Liver (tissue), 8 donors: ENCODE measurements at regions not wholly inside any gene's neighbourhood (a gene's known extent, or its start where the extent isn't known, plus 50 kb on each side); places are given as distances from the start of the nearest gene placed in this dataset.

Source experiments
- DNase-seq: peaks from one replicate; pipeline ENCODE4 v3.0.0-alpha.2; 2017; ENCODE audit warnings: low spot score
- H3K27ac ChIP-seq, 2 donors: one replicate each; pipeline ENCODE4 v1.7.0; 2013; ENCODE audit warnings: inconsistent platforms in 2 of 2, low read length in 2 of 2, control low read depth in 1 of 2, low read depth in 1 of 2, mild to moderate bottlenecking in 1 of 2
- H3K27me3 ChIP-seq, 4 donors: one replicate each; pipeline versions ENCODE4 v1.6.1 to v1.7.0; 2013; ENCODE audit warnings: low read length in 3 of 4, inconsistent platforms in 1 of 4, mild to moderate bottlenecking in 1 of 4, moderate library complexity in 1 of 4; ENCODE audit not compliant: control insufficient read depth in 4 of 4, insufficient read depth in 4 of 4
- H3K36me3 ChIP-seq, 4 donors: one replicate each; pipeline versions ENCODE4 v1.6.1 to v1.7.0; 2013; ENCODE audit warnings: low read length in 3 of 4, mild to moderate bottlenecking in 3 of 4, low read depth in 1 of 4, moderate library complexity in 1 of 4; ENCODE audit not compliant: control insufficient read depth in 4 of 4, insufficient read depth in 3 of 4
- H3K4me1 ChIP-seq, 4 donors: one replicate each; pipeline versions ENCODE4 v1.6.1 to v1.7.0; 2013; ENCODE audit warnings: low read length in 3 of 4, mild to moderate bottlenecking in 3 of 4, moderate library complexity in 1 of 4; ENCODE audit not compliant: control insufficient read depth in 4 of 4, insufficient read depth in 4 of 4
- H3K4me3 ChIP-seq, 3 donors: one replicate each; pipeline versions ENCODE4 v1.6.1 to v1.7.0; 2013; ENCODE audit warnings: low read length in 3 of 3, control low read depth in 1 of 3, low read depth in 1 of 3, mild to moderate bottlenecking in 1 of 3
- H3K9ac ChIP-seq, 2 donors: one replicate each; pipeline ENCODE4 v1.7.0; 2013; ENCODE audit warnings: low read length in 2 of 2, mild to moderate bottlenecking in 2 of 2, moderate library complexity in 2 of 2, control low read depth in 1 of 2, low read depth in 1 of 2
- H3K9me3 ChIP-seq, 4 donors: one replicate each; pipeline versions ENCODE4 v1.6.1 to v1.7.0; 2013; ENCODE audit warnings: low read length in 3 of 4; ENCODE audit not compliant: control insufficient read depth in 4 of 4
- FOXA1 ChIP-seq: IDR thresholded peaks from 2 replicates; pipeline ENCODE4 v1.6.1; 2016; ENCODE audit warnings: antibody characterized with exemption
- FOXA2 ChIP-seq: IDR thresholded peaks from 2 replicates; pipeline ENCODE4 v1.6.1; 2016; ENCODE audit warnings: antibody characterized with exemption
- GABPA ChIP-seq, 2 donors: IDR thresholded peaks in 1 of 2; conservative IDR thresholded peaks in 1 of 2; 2 replicates each; pipeline ENCODE4 v1.6.1; 2016; ENCODE audit warnings: antibody characterized with exemption in 2 of 2, mild to moderate bottlenecking in 1 of 2, moderate library complexity in 1 of 2
- HNF4A ChIP-seq, 2 donors: conservative IDR thresholded peaks; 2 replicates each; pipeline ENCODE4 v1.6.1; 2016; ENCODE audit warnings: antibody characterized with exemption in 2 of 2, mild to moderate bottlenecking in 2 of 2
- HNF4G ChIP-seq: IDR thresholded peaks from 2 replicates; pipeline ENCODE4 v1.6.1; 2016; ENCODE audit warnings: antibody characterized with exemption
- JUND ChIP-seq, 2 donors: IDR thresholded peaks; 2 replicates each; pipeline ENCODE4 v1.6.1; 2016; ENCODE audit warnings: antibody characterized with exemption in 2 of 2
- RAD21 ChIP-seq, 2 donors: IDR thresholded peaks; 2 replicates each; pipeline ENCODE4 v1.6.1; 2016; ENCODE audit warnings: antibody characterized with exemption in 2 of 2, mild to moderate bottlenecking in 2 of 2
- RXRA ChIP-seq, 2 donors: IDR thresholded peaks; 2 replicates each; pipeline ENCODE4 v1.6.1; 2017 to 2018; ENCODE audit warnings: antibody characterized with exemption in 2 of 2, mild to moderate bottlenecking in 1 of 2
- SP1 ChIP-seq: IDR thresholded peaks from 2 replicates; pipeline ENCODE4 v1.6.1; 2018; ENCODE audit warnings: antibody characterized with exemption, mild to moderate bottlenecking
- YY1 ChIP-seq: IDR thresholded peaks from 2 replicates; pipeline ENCODE4 v1.6.1; 2016; ENCODE audit warnings: antibody characterized with exemption, mild to moderate bottlenecking
- WGBS: extraction: QIAGEN DNeasy Blood & Tissue Kit; methylation state at CpG from one replicate; pipeline ENCODE4 v1.1.7; 2013; 5-methylcytosine and 5-hydroxymethylcytosine counted together
- TF ChIP-seq, protein P1 (sequence below): IDR thresholded peaks from 2 replicates; pipeline ENCODE4 v1.6.1; 2016; ENCODE audit warnings: antibody characterized with exemption
- TF ChIP-seq, protein P2 (sequence below): IDR thresholded peaks from 2 replicates; pipeline ENCODE4 v1.6.1; 2016; ENCODE audit warnings: antibody characterized with exemption
- TF ChIP-seq, protein P3 (sequence below): IDR thresholded peaks from 2 replicates; pipeline ENCODE4 v1.6.1; 2016; ENCODE audit warnings: antibody characterized with exemption, mild to moderate bottlenecking
- TF ChIP-seq, protein P4 (sequence below): IDR thresholded peaks from 2 replicates; pipeline ENCODE4 v1.6.1; 2016; ENCODE audit warnings: antibody characterized with exemption
- TF ChIP-seq, protein P5 (sequence below): fragments of 150-350 bp; IDR thresholded peaks from 2 replicates; pipeline ENCODE4 v1.5.1; 2017; ENCODE audit warnings: improper control_type of control experiment, low read depth, low read length; ENCODE audit not compliant: missing input control
- donor health status: healthy.
- donor health status: healthy.
- donor health status: healthy.
- donor health status: healthy.
- donor health status: healthy.

DNA sequence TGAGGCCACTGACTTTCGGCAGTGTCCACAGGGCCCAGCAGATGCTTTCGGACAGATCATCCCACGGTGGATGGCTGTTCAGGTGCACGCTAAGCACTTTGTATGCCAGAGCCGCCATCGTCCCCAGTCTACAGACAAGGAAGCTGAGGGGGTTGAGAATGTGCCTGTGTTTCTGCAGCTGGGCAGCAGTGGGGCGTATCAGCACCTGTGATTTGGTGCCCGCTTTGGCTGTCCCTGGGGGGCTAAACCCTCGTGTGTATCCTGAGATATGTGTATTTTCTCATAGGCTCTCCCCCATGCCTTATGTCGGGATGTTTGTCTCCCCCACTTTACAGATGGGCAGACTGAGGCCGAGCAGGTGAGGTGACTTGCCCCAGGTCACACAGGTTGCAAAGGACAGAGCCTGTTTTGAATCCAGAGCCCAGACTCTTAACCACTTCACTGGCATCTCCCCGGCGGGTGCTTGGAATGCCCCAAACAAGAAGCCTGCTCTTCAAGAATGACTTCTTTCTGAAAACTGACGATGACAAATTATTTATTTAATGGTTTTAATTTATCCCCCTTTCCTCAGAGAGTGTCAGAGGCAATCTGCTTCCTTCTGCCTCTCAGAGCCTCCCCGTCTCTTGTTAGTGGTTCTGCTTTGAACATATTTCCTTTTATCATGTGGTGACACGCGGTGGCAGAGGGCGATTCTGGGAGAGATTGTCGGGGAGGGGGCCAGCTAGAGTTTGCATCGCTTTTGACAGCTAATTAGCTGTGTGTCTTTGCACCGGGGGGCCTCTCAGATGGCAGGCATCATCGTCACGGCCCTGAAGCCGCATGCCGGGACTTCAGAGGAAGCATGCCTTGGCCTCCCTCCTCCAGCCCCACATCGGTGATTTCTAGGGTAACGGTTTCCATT lies 149.6 kb upstream of the CIBAR2 start (continued):
- TF ChIP-seq, protein P1, sequence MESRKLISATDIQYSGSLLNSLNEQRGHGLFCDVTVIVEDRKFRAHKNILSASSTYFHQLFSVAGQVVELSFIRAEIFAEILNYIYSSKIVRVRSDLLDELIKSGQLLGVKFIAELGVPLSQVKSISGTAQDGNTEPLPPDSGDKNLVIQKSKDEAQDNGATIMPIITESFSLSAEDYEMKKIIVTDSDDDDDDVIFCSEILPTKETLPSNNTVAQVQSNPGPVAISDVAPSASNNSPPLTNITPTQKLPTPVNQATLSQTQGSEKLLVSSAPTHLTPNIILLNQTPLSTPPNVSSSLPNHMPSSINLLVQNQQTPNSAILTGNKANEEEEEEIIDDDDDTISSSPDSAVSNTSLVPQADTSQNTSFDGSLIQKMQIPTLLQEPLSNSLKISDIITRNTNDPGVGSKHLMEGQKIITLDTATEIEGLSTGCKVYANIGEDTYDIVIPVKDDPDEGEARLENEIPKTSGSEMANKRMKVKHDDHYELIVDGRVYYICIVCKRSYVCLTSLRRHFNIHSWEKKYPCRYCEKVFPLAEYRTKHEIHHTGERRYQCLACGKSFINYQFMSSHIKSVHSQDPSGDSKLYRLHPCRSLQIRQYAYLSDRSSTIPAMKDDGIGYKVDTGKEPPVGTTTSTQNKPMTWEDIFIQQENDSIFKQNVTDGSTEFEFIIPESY = no peak
- no peak for TF ChIP-seq HNF4G

DNA sequence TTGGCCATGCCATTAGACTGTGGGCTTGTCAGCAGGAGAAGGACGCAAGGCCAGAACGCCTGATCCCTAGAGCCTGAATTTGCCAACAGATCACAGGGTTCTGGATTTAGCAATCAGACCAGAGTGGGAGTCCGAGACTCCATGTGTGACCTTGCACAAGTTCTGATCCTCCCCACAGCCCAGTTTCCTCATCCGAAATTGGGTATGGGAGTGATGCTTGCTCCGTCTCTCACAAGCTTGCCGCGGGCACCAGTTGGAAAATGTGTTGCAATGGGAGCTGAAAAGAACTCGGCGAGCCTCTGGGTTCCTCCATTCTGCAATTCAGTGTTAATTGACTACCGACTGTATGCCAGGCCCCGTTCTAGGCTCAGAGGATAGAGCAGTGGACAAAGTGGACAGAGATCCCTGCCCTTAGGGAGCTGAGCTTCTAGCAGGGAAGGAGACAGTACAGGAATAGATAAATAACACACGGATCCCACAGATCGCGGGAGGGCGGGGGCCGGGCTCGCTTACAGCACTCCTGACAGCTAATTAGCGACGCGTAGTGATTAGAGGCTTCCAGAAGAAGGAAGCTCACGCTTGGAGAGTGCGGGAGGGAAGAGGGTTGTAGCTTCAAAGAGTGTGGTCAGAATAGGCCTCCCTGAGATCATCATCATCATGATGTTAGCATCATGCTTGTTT lies 150.4 kb upstream of the CIBAR2 start:
- no peak for TF ChIP-seq SP1
- TF ChIP-seq, protein P2, sequence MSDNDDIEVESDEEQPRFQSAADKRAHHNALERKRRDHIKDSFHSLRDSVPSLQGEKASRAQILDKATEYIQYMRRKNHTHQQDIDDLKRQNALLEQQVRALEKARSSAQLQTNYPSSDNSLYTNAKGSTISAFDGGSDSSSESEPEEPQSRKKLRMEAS = no peak
- TF ChIP-seq FOXA1 = no peak
- TF ChIP-seq, protein P3, sequence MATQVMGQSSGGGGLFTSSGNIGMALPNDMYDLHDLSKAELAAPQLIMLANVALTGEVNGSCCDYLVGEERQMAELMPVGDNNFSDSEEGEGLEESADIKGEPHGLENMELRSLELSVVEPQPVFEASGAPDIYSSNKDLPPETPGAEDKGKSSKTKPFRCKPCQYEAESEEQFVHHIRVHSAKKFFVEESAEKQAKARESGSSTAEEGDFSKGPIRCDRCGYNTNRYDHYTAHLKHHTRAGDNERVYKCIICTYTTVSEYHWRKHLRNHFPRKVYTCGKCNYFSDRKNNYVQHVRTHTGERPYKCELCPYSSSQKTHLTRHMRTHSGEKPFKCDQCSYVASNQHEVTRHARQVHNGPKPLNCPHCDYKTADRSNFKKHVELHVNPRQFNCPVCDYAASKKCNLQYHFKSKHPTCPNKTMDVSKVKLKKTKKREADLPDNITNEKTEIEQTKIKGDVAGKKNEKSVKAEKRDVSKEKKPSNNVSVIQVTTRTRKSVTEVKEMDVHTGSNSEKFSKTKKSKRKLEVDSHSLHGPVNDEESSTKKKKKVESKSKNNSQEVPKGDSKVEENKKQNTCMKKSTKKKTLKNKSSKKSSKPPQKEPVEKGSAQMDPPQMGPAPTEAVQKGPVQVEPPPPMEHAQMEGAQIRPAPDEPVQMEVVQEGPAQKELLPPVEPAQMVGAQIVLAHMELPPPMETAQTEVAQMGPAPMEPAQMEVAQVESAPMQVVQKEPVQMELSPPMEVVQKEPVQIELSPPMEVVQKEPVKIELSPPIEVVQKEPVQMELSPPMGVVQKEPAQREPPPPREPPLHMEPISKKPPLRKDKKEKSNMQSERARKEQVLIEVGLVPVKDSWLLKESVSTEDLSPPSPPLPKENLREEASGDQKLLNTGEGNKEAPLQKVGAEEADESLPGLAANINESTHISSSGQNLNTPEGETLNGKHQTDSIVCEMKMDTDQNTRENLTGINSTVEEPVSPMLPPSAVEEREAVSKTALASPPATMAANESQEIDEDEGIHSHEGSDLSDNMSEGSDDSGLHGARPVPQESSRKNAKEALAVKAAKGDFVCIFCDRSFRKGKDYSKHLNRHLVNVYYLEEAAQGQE = no peak
- TF ChIP-seq JUND (IDR thresholded peaks at IDR 0.05) = no peak
- TF ChIP-seq RAD21 (IDR thresholded peaks at IDR 0.05) = no peak
- no peak for TF ChIP-seq HNF4A (conservative IDR thresholded peaks at IDR 0.05)
- no peak for TF ChIP-seq HNF4G
- no peak for TF ChIP-seq FOXA2
- TF ChIP-seq, protein P4, sequence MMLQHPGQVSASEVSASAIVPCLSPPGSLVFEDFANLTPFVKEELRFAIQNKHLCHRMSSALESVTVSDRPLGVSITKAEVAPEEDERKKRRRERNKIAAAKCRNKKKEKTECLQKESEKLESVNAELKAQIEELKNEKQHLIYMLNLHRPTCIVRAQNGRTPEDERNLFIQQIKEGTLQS = no peak
- TF ChIP-seq GABPA (IDR thresholded peaks at IDR 0.05 in 1 of 2, conservative IDR thresholded peaks at IDR 0.05 in 1 of 2) = no peak
- no peak for TF ChIP-seq RXRA (IDR thresholded peaks at IDR 0.05)
- TF ChIP-seq, protein P5, sequence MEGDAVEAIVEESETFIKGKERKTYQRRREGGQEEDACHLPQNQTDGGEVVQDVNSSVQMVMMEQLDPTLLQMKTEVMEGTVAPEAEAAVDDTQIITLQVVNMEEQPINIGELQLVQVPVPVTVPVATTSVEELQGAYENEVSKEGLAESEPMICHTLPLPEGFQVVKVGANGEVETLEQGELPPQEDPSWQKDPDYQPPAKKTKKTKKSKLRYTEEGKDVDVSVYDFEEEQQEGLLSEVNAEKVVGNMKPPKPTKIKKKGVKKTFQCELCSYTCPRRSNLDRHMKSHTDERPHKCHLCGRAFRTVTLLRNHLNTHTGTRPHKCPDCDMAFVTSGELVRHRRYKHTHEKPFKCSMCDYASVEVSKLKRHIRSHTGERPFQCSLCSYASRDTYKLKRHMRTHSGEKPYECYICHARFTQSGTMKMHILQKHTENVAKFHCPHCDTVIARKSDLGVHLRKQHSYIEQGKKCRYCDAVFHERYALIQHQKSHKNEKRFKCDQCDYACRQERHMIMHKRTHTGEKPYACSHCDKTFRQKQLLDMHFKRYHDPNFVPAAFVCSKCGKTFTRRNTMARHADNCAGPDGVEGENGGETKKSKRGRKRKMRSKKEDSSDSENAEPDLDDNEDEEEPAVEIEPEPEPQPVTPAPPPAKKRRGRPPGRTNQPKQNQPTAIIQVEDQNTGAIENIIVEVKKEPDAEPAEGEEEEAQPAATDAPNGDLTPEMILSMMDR = no peak
- TF ChIP-seq YY1 = no peak
- WGBS = 91% methylated on average over 22 of the region's 22 CpGs
- DNase-seq = no peak

More for the DNA sequence above, 150.4 kb upstream of the CIBAR2 start:
- H3K4me3 ChIP-seq = no peak overlapping the region
- H3K36me3 ChIP-seq = no peaks in the 10 kb centered on the region
- H3K27me3 ChIP-seq = no peaks in the 10 kb centered on the region
- no peak overlapping the region for H3K9ac ChIP-seq
- H3K9me3 ChIP-seq = no peaks in the 10 kb centered on the region
- peaks cover 0 to 10% (median 4%) of the 10 kb centered on the region in 4 donors for H3K4me1 ChIP-seq
- no peak overlapping the region for H3K27ac ChIP-seq
